Suprapubic skin (tissue), 3 donors: ENCODE measurements at regions not wholly inside any gene's neighbourhood (a gene's known extent, or its start where the extent isn't known, plus 50 kb on each side); places are given as distances from the start of the nearest gene placed in this dataset.

ENCODE experiments used
- POLR2A ChIP-seq, 2 donors: fragments of 450-650 bp; IDR thresholded peaks; one replicate each; pipeline ENCODE4 v1.6.1; 2017; ENCODE audit warnings: antibody characterized with exemption in 2 of 2, mild to moderate bottlenecking in 2 of 2, moderate library complexity in 2 of 2
- TF ChIP-seq, protein P1 (sequence below), 2 donors: fragments of 200-600 bp in 1 of 2; fragments of 450-650 bp in 1 of 2; sonication (generic) in 1 of 2; IDR thresholded peaks; one replicate each; pipeline ENCODE4 v1.5.1; 2016 to 2019; ENCODE audit warnings: antibody characterized with exemption in 2 of 2, mild to moderate bottlenecking in 1 of 2, moderate library complexity in 1 of 2

DNA sequence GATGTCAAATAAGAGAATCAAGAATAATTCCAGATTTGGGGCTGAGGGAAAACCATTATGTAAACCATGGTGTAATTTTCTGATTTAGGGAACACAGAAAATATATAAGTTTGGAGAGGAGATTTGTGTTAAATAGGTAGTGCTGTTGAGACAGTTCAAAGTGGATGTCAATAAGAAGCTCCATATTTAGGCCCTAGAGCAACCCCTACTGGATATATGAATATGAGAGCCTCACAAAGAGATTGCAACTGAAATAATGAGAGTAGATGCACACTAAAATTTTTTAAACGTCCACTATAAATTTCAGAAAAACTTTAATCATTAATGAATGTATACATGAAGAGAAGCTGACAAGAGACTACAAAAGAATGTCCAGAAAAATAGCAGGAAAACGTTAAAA is 1447.8 kb upstream of the PRMT6 start:
- TF ChIP-seq POLR2A (IDR thresholded peaks at IDR 0.05) = no peak
- TF ChIP-seq, protein P1, sequence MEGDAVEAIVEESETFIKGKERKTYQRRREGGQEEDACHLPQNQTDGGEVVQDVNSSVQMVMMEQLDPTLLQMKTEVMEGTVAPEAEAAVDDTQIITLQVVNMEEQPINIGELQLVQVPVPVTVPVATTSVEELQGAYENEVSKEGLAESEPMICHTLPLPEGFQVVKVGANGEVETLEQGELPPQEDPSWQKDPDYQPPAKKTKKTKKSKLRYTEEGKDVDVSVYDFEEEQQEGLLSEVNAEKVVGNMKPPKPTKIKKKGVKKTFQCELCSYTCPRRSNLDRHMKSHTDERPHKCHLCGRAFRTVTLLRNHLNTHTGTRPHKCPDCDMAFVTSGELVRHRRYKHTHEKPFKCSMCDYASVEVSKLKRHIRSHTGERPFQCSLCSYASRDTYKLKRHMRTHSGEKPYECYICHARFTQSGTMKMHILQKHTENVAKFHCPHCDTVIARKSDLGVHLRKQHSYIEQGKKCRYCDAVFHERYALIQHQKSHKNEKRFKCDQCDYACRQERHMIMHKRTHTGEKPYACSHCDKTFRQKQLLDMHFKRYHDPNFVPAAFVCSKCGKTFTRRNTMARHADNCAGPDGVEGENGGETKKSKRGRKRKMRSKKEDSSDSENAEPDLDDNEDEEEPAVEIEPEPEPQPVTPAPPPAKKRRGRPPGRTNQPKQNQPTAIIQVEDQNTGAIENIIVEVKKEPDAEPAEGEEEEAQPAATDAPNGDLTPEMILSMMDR (IDR thresholded peaks at IDR 0.05) = no peak
